ENCODE measurements at regions not wholly inside any gene's neighbourhood (a gene's known extent, or its start where the extent isn't known, plus 50 kb on each side); places are given as distances from the start of the nearest gene placed in this dataset.
"Not testable (repeated sequence)": the region's sequence is repeated elsewhere in the genome, so short reads cannot be mapped to it uniquely, and the experiment has no call there.

DNA sequence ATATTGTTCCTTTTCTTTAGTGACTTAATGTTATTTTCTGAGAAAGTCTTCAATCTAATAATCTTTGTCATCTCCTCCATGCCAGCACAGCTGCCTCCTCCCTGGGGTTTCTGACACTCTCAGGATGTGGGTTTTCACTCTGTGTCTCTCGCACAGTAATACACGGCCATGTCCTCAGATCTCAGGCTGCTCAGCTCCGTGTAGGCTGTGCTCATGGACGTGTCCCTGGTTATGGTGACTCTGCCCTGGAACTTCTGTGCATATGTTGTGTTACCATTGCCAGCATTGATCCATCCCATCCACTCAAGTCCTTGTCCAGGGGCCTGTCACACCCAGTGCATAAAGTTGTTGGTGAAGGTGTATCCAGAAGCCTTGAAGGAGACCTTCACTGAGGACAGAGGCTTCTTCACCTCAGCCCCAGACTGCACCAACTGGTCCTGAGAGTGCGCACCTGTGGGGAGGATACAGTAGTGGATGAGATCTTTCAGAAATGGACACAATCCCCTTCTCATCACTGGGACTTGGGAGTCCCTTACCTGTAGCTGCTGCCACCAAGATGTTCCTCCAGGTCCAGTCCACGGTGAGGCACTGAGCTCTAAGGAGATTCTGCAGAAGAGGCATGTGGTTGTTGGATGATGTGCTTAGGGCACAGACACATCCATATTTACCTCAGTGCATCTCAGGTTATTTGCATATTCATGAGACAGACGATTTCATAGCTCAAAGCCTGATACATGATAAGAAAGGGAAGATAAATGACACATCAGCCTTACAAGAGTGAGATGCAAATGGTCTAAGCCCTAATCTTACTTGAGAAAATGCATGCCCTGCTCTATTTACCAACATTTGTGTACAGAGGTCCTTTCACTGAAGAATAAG lies 114.7 kb downstream of the OR4M2 start:
- H2AFZ ChIP-seq (ENCODE audit: low read depth, low read length, poor library complexity, severe bottlenecking); CTCF ChIA-PET; BruUV-seq (replicated peaks); POLR2A ChIA-PET; H3K4me3 ChIP-seq (replicated peaks in 1 of 2; ENCODE audit: low read depth in 1 of 2, low read length in 2 of 2); H3K36me3 ChIP-seq (ENCODE audit: control insufficient read depth in 1 of 2, insufficient read depth in 2 of 2, low read length in 2 of 2); H3K9ac ChIP-seq (ENCODE audit: low read length); DNase-seq (ENCODE audit: low read depth, low spot score); H3K4me2 ChIP-seq (ENCODE audit: low read length); H3K9me2 ChIP-seq (ENCODE audit: insufficient read depth); H4K20me1 ChIP-seq (ENCODE audit: insufficient read depth); H3K4me1 ChIP-seq (ENCODE audit: control insufficient read depth in 1 of 2, insufficient read depth in 2 of 2, low read length in 2 of 2); RAD21 ChIA-PET (ENCODE audit: low non-redundant PET in 1 of 2, low total read pairs in 2 of 2, uncharacterized antibody in 2 of 2, unreplicated experiment in 2 of 2); H3K79me2 ChIP-seq (ENCODE audit: insufficient read depth, low read length); H3K9me3 ChIP-seq (ENCODE audit: control insufficient read depth in 1 of 2, insufficient read depth in 1 of 2, low read depth in 1 of 2, low read length in 2 of 2); H3K27ac ChIP-seq (ENCODE audit: low read depth, low read length); ATAC-seq; intact Hi-C loops (cut with micrococcal nuclease); H3K27me3 ChIP-seq (ENCODE audit: insufficient read depth, low read length): not testable (repeated sequence)

DNA sequence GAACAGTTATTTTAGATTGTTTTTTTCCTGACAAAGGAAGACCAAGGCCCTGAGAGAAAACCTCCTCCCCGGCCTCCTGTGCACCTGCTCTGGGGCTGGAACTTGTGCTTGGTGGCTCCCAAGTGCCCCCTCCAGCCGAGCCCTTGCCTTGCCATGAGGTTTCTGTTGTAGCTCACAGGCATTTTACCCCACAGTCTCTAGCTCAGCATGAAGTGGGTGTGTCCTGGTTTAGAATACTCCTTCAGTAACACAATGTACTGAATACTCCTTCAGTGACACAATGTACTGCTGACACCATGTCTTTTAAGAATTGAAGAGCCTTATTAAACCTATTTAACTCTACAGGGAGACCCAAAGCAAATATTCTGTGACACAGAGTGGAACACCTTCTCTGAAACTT lies 116.1 kb downstream of the OR4M2 start:
- H3K27me3 ChIP-seq (ENCODE audit: insufficient read depth, low read length); H3K9ac ChIP-seq (ENCODE audit: low read length): not testable (repeated sequence)

DNA sequence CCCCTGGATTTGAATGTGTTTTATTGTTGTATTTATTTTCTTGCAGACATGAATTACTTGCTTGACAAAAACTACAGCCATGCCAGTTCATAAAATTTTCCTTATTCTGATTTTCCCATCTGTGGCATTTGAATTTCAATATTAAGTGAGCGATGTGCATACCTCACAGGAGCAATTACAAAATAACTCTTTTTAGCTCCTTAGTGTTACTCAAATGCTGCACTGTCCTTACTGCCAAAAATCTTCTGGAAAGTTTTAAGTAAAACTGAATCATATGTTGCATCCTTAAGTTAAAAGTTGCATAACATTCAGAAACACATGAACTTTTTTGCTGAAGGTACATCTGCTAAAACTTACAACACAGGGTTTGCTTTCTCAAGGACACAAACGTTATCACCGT lies 120.1 kb downstream of the OR4M2 start:
- H3K4me1 ChIP-seq (ENCODE audit: control insufficient read depth in 1 of 2, insufficient read depth in 2 of 2, low read length in 2 of 2); intact Hi-C loops (cut with micrococcal nuclease); H3K4me3 ChIP-seq (replicated peaks in 1 of 2; ENCODE audit: low read depth in 1 of 2, low read length in 2 of 2); ATAC-seq; H3K79me2 ChIP-seq (ENCODE audit: insufficient read depth, low read length); H3K36me3 ChIP-seq (ENCODE audit: control insufficient read depth in 1 of 2, insufficient read depth in 2 of 2, low read length in 2 of 2); POLR2A ChIA-PET; H3K27ac ChIP-seq (ENCODE audit: low read depth, low read length); RAD21 ChIA-PET (ENCODE audit: low non-redundant PET in 1 of 2, low total read pairs in 2 of 2, uncharacterized antibody in 2 of 2, unreplicated experiment in 2 of 2); H2AFZ ChIP-seq (ENCODE audit: low read depth, low read length, poor library complexity, severe bottlenecking); H3K9me2 ChIP-seq (ENCODE audit: insufficient read depth); CTCF ChIA-PET; H3K27me3 ChIP-seq (ENCODE audit: insufficient read depth, low read length); H3K4me2 ChIP-seq (ENCODE audit: low read length); H3K9ac ChIP-seq (ENCODE audit: low read length); H3K9me3 ChIP-seq (ENCODE audit: control insufficient read depth in 1 of 2, insufficient read depth in 1 of 2, low read depth in 1 of 2, low read length in 2 of 2); BruUV-seq (replicated peaks); H4K20me1 ChIP-seq (ENCODE audit: insufficient read depth); DNase-seq (ENCODE audit: low read depth, low spot score): not testable (repeated sequence)

More for the DNA sequence above, 116.1 kb downstream of the OR4M2 start:
- H3K4me3 ChIP-seq (replicated peaks in 1 of 2; ENCODE audit: low read depth in 1 of 2, low read length in 2 of 2); H3K9me2 ChIP-seq (ENCODE audit: insufficient read depth); RAD21 ChIA-PET (ENCODE audit: low non-redundant PET in 1 of 2, low total read pairs in 2 of 2, uncharacterized antibody in 2 of 2, unreplicated experiment in 2 of 2); H3K9me3 ChIP-seq (ENCODE audit: control insufficient read depth in 1 of 2, insufficient read depth in 1 of 2, low read depth in 1 of 2, low read length in 2 of 2); H3K27ac ChIP-seq (ENCODE audit: low read depth, low read length); H3K4me2 ChIP-seq (ENCODE audit: low read length); DNase-seq (ENCODE audit: low read depth, low spot score); H3K4me1 ChIP-seq (ENCODE audit: control insufficient read depth in 1 of 2, insufficient read depth in 2 of 2, low read length in 2 of 2); H3K36me3 ChIP-seq (ENCODE audit: control insufficient read depth in 1 of 2, insufficient read depth in 2 of 2, low read length in 2 of 2); POLR2A ChIA-PET; intact Hi-C loops (cut with micrococcal nuclease); H3K79me2 ChIP-seq (ENCODE audit: insufficient read depth, low read length); H4K20me1 ChIP-seq (ENCODE audit: insufficient read depth); BruUV-seq (replicated peaks); H2AFZ ChIP-seq (ENCODE audit: low read depth, low read length, poor library complexity, severe bottlenecking); ATAC-seq; CTCF ChIA-PET: not testable (repeated sequence)

DNA sequence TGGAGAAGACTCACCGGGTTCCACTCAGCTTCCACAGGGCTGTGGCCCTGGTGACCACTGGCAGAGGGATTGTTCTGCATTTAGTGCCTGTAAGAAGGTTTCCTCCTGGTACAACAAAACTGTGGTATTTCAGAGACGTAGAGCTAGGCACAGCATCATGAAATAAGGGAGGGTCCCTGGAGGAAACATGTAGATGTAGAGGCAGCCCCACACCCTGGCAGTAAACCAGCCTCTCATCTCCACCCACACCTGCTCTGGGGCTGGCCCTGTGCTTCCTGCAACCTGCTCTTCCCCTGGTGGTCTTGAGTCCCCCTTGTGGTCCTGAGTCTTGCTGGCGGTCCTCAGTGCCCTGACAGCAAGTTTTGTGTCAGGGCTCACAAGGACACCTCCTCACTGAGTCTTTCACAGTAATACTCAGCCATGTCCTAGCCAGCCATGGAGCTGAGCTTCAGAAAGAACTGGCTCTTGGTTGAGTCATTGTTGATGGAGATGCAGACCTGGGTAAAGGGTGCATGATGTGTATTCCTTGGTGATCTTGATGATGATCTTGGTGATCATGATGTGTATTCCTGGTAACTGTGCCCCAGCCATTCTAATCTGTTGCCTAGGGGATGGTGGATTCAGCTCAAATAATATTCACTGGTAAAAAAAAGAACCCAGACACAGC lies 121.8 kb downstream of the OR4M2 start:
- H3K27ac ChIP-seq (ENCODE audit: low read depth, low read length); H3K9me3 ChIP-seq (ENCODE audit: control insufficient read depth in 1 of 2, insufficient read depth in 1 of 2, low read depth in 1 of 2, low read length in 2 of 2); BruUV-seq (replicated peaks); intact Hi-C loops (cut with micrococcal nuclease); H3K27me3 ChIP-seq (ENCODE audit: insufficient read depth, low read length); RAD21 ChIA-PET (ENCODE audit: low non-redundant PET in 1 of 2, low total read pairs in 2 of 2, uncharacterized antibody in 2 of 2, unreplicated experiment in 2 of 2); H3K4me3 ChIP-seq (replicated peaks in 1 of 2; ENCODE audit: low read depth in 1 of 2, low read length in 2 of 2); H3K79me2 ChIP-seq (ENCODE audit: insufficient read depth, low read length); H3K36me3 ChIP-seq (ENCODE audit: control insufficient read depth in 1 of 2, insufficient read depth in 2 of 2, low read length in 2 of 2); H4K20me1 ChIP-seq (ENCODE audit: insufficient read depth); H3K9me2 ChIP-seq (ENCODE audit: insufficient read depth); H3K4me1 ChIP-seq (ENCODE audit: control insufficient read depth in 1 of 2, insufficient read depth in 2 of 2, low read length in 2 of 2); H3K4me2 ChIP-seq (ENCODE audit: low read length); DNase-seq (ENCODE audit: low read depth, low spot score); H2AFZ ChIP-seq (ENCODE audit: low read depth, low read length, poor library complexity, severe bottlenecking); H3K9ac ChIP-seq (ENCODE audit: low read length); ATAC-seq; CTCF ChIA-PET; POLR2A ChIA-PET: not testable (repeated sequence)
